Kidney (tissue), 13 donors: ENCODE measurements at regions not wholly inside any gene's neighbourhood (a gene's known extent, or its start where the extent isn't known, plus 50 kb on each side); places are given as distances from the start of the nearest gene placed in this dataset.

Experiments
- DNase-seq, 5 donors: peaks; one replicate each; pipeline ENCODE4 v3.0.0-alpha.2; 2013 to 2020
- FAIRE-seq: peaks from 2 replicates; lab custom pipeline; 2012; peaks lifted over from hg19 to GRCh38; lab: Jason Lieb, UNC
- H3K27ac ChIP-seq, 2 donors: one replicate each; pipeline ENCODE4 v1.7.0; 2013; ENCODE audit warnings: low read depth in 2 of 2, low read length in 2 of 2, inconsistent platforms in 1 of 2
- H3K27me3 ChIP-seq: one replicate; pipeline ENCODE4 v1.7.1; 2013; ENCODE audit warnings: low read length, inconsistent platforms; ENCODE audit not compliant: control insufficient read depth, insufficient read depth
- H3K36me3 ChIP-seq, 3 donors: one replicate each; pipeline versions ENCODE4 v1.7.0 to v1.7.1; 2013; ENCODE audit warnings: low read length in 3 of 3, control low read depth in 1 of 3, inconsistent platforms in 1 of 3; ENCODE audit not compliant: insufficient read depth in 3 of 3, control insufficient read depth in 2 of 3
- H3K4me1 ChIP-seq, 3 donors: one replicate each; pipeline versions ENCODE4 v1.7.0 to v1.7.1; 2013; ENCODE audit warnings: low read length in 3 of 3, inconsistent platforms in 1 of 3, low read depth in 1 of 3; ENCODE audit not compliant: control insufficient read depth in 2 of 3, insufficient read depth in 2 of 3
- H3K4me3 ChIP-seq, 3 donors: one replicate each; pipeline versions ENCODE4 v1.7.0 to v1.8.1; 2013; ENCODE audit warnings: low read length in 3 of 3, control low read depth in 1 of 3, inconsistent platforms in 1 of 3
- H3K9ac ChIP-seq, 3 donors: one replicate each; pipeline versions ENCODE4 v1.7.0 to v1.7.1; 2013; ENCODE audit warnings: low read length in 3 of 3, control low read depth in 1 of 3, inconsistent platforms in 1 of 3
- H3K9me3 ChIP-seq, 3 donors: one replicate each; pipeline versions ENCODE4 v1.7.0 to v1.7.1; 2013; ENCODE audit warnings: low read length in 3 of 3, control low read depth in 1 of 3, inconsistent platforms in 1 of 3; ENCODE audit not compliant: control insufficient read depth in 2 of 3, insufficient read depth in 1 of 3
- intact Hi-C: fragments of 100-400 bp; cut with DNase I; formaldehyde crosslinking; loops from one replicate; pipeline ENCODE4 v1.11.1; 2022
- TF ChIP-seq, protein P1 (sequence below): IDR thresholded peaks from 3 replicates; pipeline ENCODE4 v1.5.1; 2012; ENCODE audit warnings: mild to moderate bottlenecking, moderate library complexity, borderline replicate concordance; ENCODE audit not compliant: insufficient read depth; ENCODE audit errors: extremely low read depth
- donor health status: control.
- donor health status: control.
- donor health status: control.
- donor health status: control.
- donor health status: control.
- donor health status: DM: yes; HTN: yes; CAD: no.
- donor health status: Normal renal cell carcinoma (clear cell type).

DNA sequence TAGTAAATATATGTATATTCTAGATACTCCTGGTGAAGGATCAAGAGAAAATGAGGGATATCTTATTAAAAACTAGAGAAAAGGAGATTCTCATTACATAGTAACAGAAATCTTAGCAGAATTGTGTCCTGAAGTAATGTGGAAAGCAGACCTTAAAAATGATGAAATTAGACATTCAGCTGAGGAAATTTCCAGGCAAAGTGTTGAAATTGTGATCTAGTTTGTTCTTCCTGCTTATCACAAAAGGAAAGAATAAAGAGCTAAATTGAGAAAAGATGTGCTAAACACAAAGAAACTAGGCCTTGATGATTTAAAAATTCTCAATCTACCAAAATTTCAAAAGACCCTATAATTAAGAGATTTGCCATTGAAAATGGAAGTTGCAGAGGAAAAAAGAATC, 362.6 kb upstream of the PLSCR5 start:
- Histone ChIP-seq H3K36me3 (no peaks in the 10 kb centered on the region), H3K4me1 (no peaks in the 10 kb centered on the region), H3K4me3 (no peak overlapping the region), H3K27ac (no peak overlapping the region), H3K27me3 (no peaks in the 10 kb centered on the region), H3K9ac (no peak overlapping the region), H3K9me3 (no peaks in the 10 kb centered on the region)
- TF ChIP-seq, protein P1, sequence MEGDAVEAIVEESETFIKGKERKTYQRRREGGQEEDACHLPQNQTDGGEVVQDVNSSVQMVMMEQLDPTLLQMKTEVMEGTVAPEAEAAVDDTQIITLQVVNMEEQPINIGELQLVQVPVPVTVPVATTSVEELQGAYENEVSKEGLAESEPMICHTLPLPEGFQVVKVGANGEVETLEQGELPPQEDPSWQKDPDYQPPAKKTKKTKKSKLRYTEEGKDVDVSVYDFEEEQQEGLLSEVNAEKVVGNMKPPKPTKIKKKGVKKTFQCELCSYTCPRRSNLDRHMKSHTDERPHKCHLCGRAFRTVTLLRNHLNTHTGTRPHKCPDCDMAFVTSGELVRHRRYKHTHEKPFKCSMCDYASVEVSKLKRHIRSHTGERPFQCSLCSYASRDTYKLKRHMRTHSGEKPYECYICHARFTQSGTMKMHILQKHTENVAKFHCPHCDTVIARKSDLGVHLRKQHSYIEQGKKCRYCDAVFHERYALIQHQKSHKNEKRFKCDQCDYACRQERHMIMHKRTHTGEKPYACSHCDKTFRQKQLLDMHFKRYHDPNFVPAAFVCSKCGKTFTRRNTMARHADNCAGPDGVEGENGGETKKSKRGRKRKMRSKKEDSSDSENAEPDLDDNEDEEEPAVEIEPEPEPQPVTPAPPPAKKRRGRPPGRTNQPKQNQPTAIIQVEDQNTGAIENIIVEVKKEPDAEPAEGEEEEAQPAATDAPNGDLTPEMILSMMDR, result no peak
- FAIRE-seq (no peak), DNase-seq (no peak)
- intact Hi-C loops, result no loop called here

DNA sequence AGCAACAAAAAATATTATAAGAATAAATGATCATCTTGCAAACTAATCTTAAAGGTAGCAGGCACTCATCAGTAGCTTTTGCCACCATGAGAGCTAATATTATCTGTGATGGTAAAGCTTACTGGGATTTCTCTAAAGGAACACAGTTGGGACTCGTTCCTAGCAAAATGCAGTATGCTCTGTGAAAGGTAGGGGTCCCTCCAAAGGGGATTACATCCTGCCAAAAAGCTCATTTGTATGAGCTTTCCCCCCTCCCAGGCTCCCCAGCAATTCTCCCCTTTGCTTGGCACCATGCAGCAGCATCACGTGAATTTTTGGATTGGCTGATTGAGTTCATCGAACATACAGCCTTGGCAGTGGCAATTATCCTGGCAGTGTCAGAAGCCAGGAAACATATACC, 361.0 kb upstream of the PLSCR5 start:
- TF ChIP-seq, protein P1, result no peak
- Histone ChIP-seq H3K4me1 (no peaks in the 10 kb centered on the region), H3K9me3 (no peaks in the 10 kb centered on the region), H3K9ac (no peak overlapping the region), H3K4me3 (no peak overlapping the region), H3K27me3 (no peaks in the 10 kb centered on the region), H3K27ac (no peak overlapping the region), H3K36me3 (no peaks in the 10 kb centered on the region)
- no peak for FAIRE-seq
- DNase-seq, result no peak
- intact Hi-C loops, result no loop called here

DNA sequence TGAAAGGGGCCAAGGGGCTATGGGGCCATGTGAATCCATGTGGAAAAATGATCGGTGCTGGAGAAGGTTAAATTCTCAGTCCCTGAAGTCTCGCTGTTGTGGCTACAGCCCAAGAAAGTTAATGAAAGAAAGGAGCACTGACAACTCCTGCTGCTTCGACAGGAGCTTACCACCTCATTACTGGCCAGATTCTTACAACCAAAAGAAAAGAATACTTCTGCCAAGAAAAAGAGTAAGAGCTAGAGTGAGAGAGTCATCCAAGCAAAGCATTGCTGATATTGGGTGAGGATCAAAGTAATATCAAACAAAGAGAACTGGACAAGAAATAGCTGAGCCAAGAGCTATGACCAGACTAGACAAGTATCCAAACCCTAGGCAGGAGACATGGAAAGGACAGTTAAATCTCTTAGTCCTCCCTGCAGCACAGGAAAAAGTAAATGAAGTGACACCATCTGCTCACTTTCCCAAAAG, 348.4 kb upstream of the PLSCR5 start:
- H3K4me3 ChIP-seq, result no peak overlapping the region
- H3K9me3 ChIP-seq, result no peaks in the 10 kb centered on the region
- no peaks in the 10 kb centered on the region for H3K4me1 ChIP-seq
- no peaks in the 10 kb centered on the region for H3K36me3 ChIP-seq
- H3K9ac ChIP-seq, result no peak overlapping the region
- H3K27ac ChIP-seq, result no peak overlapping the region
- no peaks in the 10 kb centered on the region for H3K27me3 ChIP-seq
- intact Hi-C loops, result no loop called here
- DNase-seq, result no peak
- TF ChIP-seq, protein P1, result no peak
- FAIRE-seq, result no peak

DNA sequence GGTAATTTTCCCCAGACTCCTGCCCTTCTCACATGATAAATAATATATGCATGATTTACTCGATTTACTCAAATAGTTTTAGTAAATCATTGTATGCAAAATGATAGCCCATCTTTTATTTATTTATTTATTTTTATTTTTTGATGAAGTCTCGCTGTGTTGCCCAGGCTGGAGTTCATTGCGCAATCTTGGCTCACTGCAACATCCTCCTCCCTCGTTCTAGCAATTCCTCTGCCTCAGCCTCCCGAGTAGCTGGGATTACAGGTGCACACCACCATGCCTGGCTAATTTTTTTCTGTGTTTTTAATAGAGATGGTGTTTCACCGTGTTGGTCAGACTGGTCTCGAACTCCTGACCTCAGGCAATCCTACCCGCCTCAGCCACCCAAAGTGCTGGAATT, 343.8 kb upstream of the PLSCR5 start:
- DNase-seq (no peak), FAIRE-seq (no peak)
- H3K27ac ChIP-seq, result no peak overlapping the region
- TF ChIP-seq, protein P1, result no peak
- H3K4me3 ChIP-seq, result no peak overlapping the region
- no peaks in the 10 kb centered on the region for H3K36me3 ChIP-seq
- no peaks in the 10 kb centered on the region for H3K27me3 ChIP-seq
- H3K4me1 ChIP-seq, result no peaks in the 10 kb centered on the region
- H3K9me3 ChIP-seq, result no peaks in the 10 kb centered on the region
- intact Hi-C loops, result no loop called here
- no peak overlapping the region for H3K9ac ChIP-seq
